ENCODE measurements at regions not wholly inside any gene's neighbourhood (a gene's known extent, or its start where the extent isn't known, plus 50 kb on each side); places are given as distances from the start of the nearest gene placed in this dataset.

GRCh38 chr6:144895313-144896278 lies 610.5 kb downstream of the UTRN start:
- Histone ChIP-seq H3K4me3 (ENCODE audit: low read depth in 1 of 2, low read length in 2 of 2) (no peak overlapping the region), H3K27me3 (ENCODE audit: low read depth, low read length) (no peaks in the 10 kb centered on the region), H3K9me3 (ENCODE audit: control insufficient read depth in 1 of 2, low read length in 2 of 2) (no peaks in the 10 kb centered on the region), H3K4me1 (ENCODE audit: control insufficient read depth in 1 of 2, insufficient read depth in 2 of 2, low read length in 2 of 2) (no peaks in the 10 kb centered on the region), H3K27ac (ENCODE audit: low read length) (no peak overlapping the region), H3K36me3 (ENCODE audit: control insufficient read depth in 1 of 2, insufficient read depth in 2 of 2, low read length in 2 of 2) (peaks cover 0 to 4% of the 10 kb centered on the region in 2 donors)

GRCh38 chr6:144896289-144896688 lies 611.2 kb downstream of the UTRN start:
- H3K36me3 ChIP-seq (ENCODE audit: control insufficient read depth in 1 of 2, insufficient read depth in 2 of 2, low read length in 2 of 2) = peaks cover 0 to 4% of the 10 kb centered on the region in 2 donors
- H3K4me3 ChIP-seq (ENCODE audit: low read depth in 1 of 2, low read length in 2 of 2) = no peak overlapping the region
- H3K27me3 ChIP-seq (ENCODE audit: low read depth, low read length) = no peaks in the 10 kb centered on the region
- no peak overlapping the region for H3K27ac ChIP-seq (ENCODE audit: low read length)
- no peaks in the 10 kb centered on the region for H3K4me1 ChIP-seq (ENCODE audit: control insufficient read depth in 1 of 2, insufficient read depth in 2 of 2, low read length in 2 of 2)
- peaks cover 0 to 2% of the 10 kb centered on the region in 2 donors for H3K9me3 ChIP-seq (ENCODE audit: control insufficient read depth in 1 of 2, low read length in 2 of 2)

GRCh38 chr6:144896871-144897270 lies 611.7 kb downstream of the UTRN start:
- no peak overlapping the region for H3K4me3 ChIP-seq (ENCODE audit: low read depth in 1 of 2, low read length in 2 of 2)
- H3K27ac ChIP-seq (ENCODE audit: low read length) = no peak overlapping the region
- H3K27me3 ChIP-seq (ENCODE audit: low read depth, low read length) = no peaks in the 10 kb centered on the region
- H3K36me3 ChIP-seq (ENCODE audit: control insufficient read depth in 1 of 2, insufficient read depth in 2 of 2, low read length in 2 of 2) = peaks cover 0 to 4% of the 10 kb centered on the region in 2 donors
- no peaks in the 10 kb centered on the region for H3K4me1 ChIP-seq (ENCODE audit: control insufficient read depth in 1 of 2, insufficient read depth in 2 of 2, low read length in 2 of 2)
- H3K9me3 ChIP-seq (ENCODE audit: control insufficient read depth in 1 of 2, low read length in 2 of 2) = peaks cover 0 to 8% of the 10 kb centered on the region in 2 donors

GRCh38 chr6:144897441-144897921 lies 612.3 kb downstream of the UTRN start:
- Histone ChIP-seq H3K27ac (ENCODE audit: low read length) (no peak overlapping the region), H3K4me1 (ENCODE audit: control insufficient read depth in 1 of 2, insufficient read depth in 2 of 2, low read length in 2 of 2) (no peaks in the 10 kb centered on the region), H3K27me3 (ENCODE audit: low read depth, low read length) (no peaks in the 10 kb centered on the region), H3K9me3 (ENCODE audit: control insufficient read depth in 1 of 2, low read length in 2 of 2) (peaks cover 0 to 11% of the 10 kb centered on the region in 2 donors), H3K36me3 (ENCODE audit: control insufficient read depth in 1 of 2, insufficient read depth in 2 of 2, low read length in 2 of 2) (peaks cover 0 to 4% of the 10 kb centered on the region in 2 donors), H3K4me3 (ENCODE audit: low read depth in 1 of 2, low read length in 2 of 2) (no peak overlapping the region)

GRCh38 chr6:144898052-144898689 lies 613.0 kb downstream of the UTRN start:
- Histone ChIP-seq H3K27ac (ENCODE audit: low read length) (no peak overlapping the region), H3K27me3 (ENCODE audit: low read depth, low read length) (no peaks in the 10 kb centered on the region), H3K4me1 (ENCODE audit: control insufficient read depth in 1 of 2, insufficient read depth in 2 of 2, low read length in 2 of 2) (no peaks in the 10 kb centered on the region), H3K36me3 (ENCODE audit: control insufficient read depth in 1 of 2, insufficient read depth in 2 of 2, low read length in 2 of 2) (peaks cover 0 to 4% of the 10 kb centered on the region in 2 donors), H3K9me3 (ENCODE audit: control insufficient read depth in 1 of 2, low read length in 2 of 2) (peaks cover 0 to 11% of the 10 kb centered on the region in 2 donors), H3K4me3 (ENCODE audit: low read depth in 1 of 2, low read length in 2 of 2) (no peak overlapping the region)

- Histone ChIP-seq H3K4me1 (ENCODE audit: control insufficient read depth in 1 of 2, insufficient read depth in 2 of 2, low read length in 2 of 2) (no peaks in the 10 kb centered on the region), H3K4me3 (ENCODE audit: low read depth in 1 of 2, low read length in 2 of 2) (no peak overlapping the region), H3K9me3 (ENCODE audit: control insufficient read depth in 1 of 2, low read length in 2 of 2) (peaks cover 0 to 11% of the 10 kb centered on the region in 2 donors), H3K36me3 (ENCODE audit: control insufficient read depth in 1 of 2, insufficient read depth in 2 of 2, low read length in 2 of 2) (peaks cover 0 to 4% of the 10 kb centered on the region in 2 donors), H3K27me3 (ENCODE audit: low read depth, low read length) (no peaks in the 10 kb centered on the region), H3K27ac (ENCODE audit: low read length) (no peak overlapping the region)
Observed at GRCh38 chr6:144898741-144899140, 613.6 kb downstream of the UTRN start.

GRCh38 chr6:144899161-144899560 lies 614.0 kb downstream of the UTRN start:
- Histone ChIP-seq H3K4me3 (ENCODE audit: low read depth in 1 of 2, low read length in 2 of 2) (no peak overlapping the region), H3K27me3 (ENCODE audit: low read depth, low read length) (no peaks in the 10 kb centered on the region), H3K27ac (ENCODE audit: low read length) (no peak overlapping the region), H3K4me1 (ENCODE audit: control insufficient read depth in 1 of 2, insufficient read depth in 2 of 2, low read length in 2 of 2) (no peaks in the 10 kb centered on the region), H3K36me3 (ENCODE audit: control insufficient read depth in 1 of 2, insufficient read depth in 2 of 2, low read length in 2 of 2) (peaks cover 0 to 4% of the 10 kb centered on the region in 2 donors), H3K9me3 (ENCODE audit: control insufficient read depth in 1 of 2, low read length in 2 of 2) (peaks cover 0 to 11% of the 10 kb centered on the region in 2 donors)

- Histone ChIP-seq H3K27me3 (ENCODE audit: low read depth, low read length) (no peaks in the 10 kb centered on the region), H3K36me3 (ENCODE audit: control insufficient read depth in 1 of 2, insufficient read depth in 2 of 2, low read length in 2 of 2) (peaks cover 0 to 4% of the 10 kb centered on the region in 2 donors), H3K9me3 (ENCODE audit: control insufficient read depth in 1 of 2, low read length in 2 of 2) (peaks cover 0 to 11% of the 10 kb centered on the region in 2 donors), H3K27ac (ENCODE audit: low read length) (no peak overlapping the region), H3K4me1 (ENCODE audit: control insufficient read depth in 1 of 2, insufficient read depth in 2 of 2, low read length in 2 of 2) (no peaks in the 10 kb centered on the region), H3K4me3 (ENCODE audit: low read depth in 1 of 2, low read length in 2 of 2) (no peak overlapping the region)
Observed at GRCh38 chr6:144901412-144901811, 616.3 kb downstream of the UTRN start.

- H3K4me3 ChIP-seq (ENCODE audit: low read depth in 1 of 2, low read length in 2 of 2) = no peak overlapping the region
- no peaks in the 10 kb centered on the region for H3K27me3 ChIP-seq (ENCODE audit: low read depth, low read length)
- no peaks in the 10 kb centered on the region for H3K36me3 ChIP-seq (ENCODE audit: control insufficient read depth in 1 of 2, insufficient read depth in 2 of 2, low read length in 2 of 2)
- no peaks in the 10 kb centered on the region for H3K9me3 ChIP-seq (ENCODE audit: control insufficient read depth in 1 of 2, low read length in 2 of 2)
- peaks cover 0 to 8% of the 10 kb centered on the region in 2 donors for H3K4me1 ChIP-seq (ENCODE audit: control insufficient read depth in 1 of 2, insufficient read depth in 2 of 2, low read length in 2 of 2)
- H3K27ac ChIP-seq (ENCODE audit: low read length) = no peak overlapping the region
Observed at GRCh38 chr6:144908004-144908403, 622.9 kb downstream of the UTRN start.

GRCh38 chr6:144909753-144910285 lies 624.7 kb downstream of the UTRN start:
- H3K9me3 ChIP-seq (ENCODE audit: control insufficient read depth in 1 of 2, low read length in 2 of 2) = no peaks in the 10 kb centered on the region
- H3K4me1 ChIP-seq (ENCODE audit: control insufficient read depth in 1 of 2, insufficient read depth in 2 of 2, low read length in 2 of 2) = peaks cover 0 to 8% of the 10 kb centered on the region in 2 donors
- no peaks in the 10 kb centered on the region for H3K36me3 ChIP-seq (ENCODE audit: control insufficient read depth in 1 of 2, insufficient read depth in 2 of 2, low read length in 2 of 2)
- no peaks in the 10 kb centered on the region for H3K27me3 ChIP-seq (ENCODE audit: low read depth, low read length)
- no peak overlapping the region for H3K4me3 ChIP-seq (ENCODE audit: low read depth in 1 of 2, low read length in 2 of 2)
- H3K27ac ChIP-seq (ENCODE audit: low read length) = no peak overlapping the region

- Histone ChIP-seq H3K27me3 (ENCODE audit: low read depth, low read length) (no peaks in the 10 kb centered on the region), H3K4me3 (ENCODE audit: low read depth in 1 of 2, low read length in 2 of 2) (no peak overlapping the region)
Observed at GRCh38 chr6:144911322-144911721, 626.2 kb downstream of the UTRN start.

More at GRCh38 chr6:144911322-144911721, 626.2 kb downstream of the UTRN start:
- H3K36me3 ChIP-seq (ENCODE audit: control insufficient read depth in 1 of 2, insufficient read depth in 2 of 2, low read length in 2 of 2) = no peaks in the 10 kb centered on the region
- H3K9me3 ChIP-seq (ENCODE audit: control insufficient read depth in 1 of 2, low read length in 2 of 2) = no peaks in the 10 kb centered on the region
- H3K4me1 ChIP-seq (ENCODE audit: control insufficient read depth in 1 of 2, insufficient read depth in 2 of 2, low read length in 2 of 2) = peaks cover 0 to 8% of the 10 kb centered on the region in 2 donors
- H3K27ac ChIP-seq (ENCODE audit: low read length) = no peak overlapping the region

All from muscle layer of duodenum (tissue), 2 donors.